Hindlimb muscle (tissue), 1 donor: ENCODE measurements at regions not wholly inside any gene's neighbourhood (a gene's known extent, or its start where the extent isn't known, plus 50 kb on each side); places are given as distances from the start of the nearest gene placed in this dataset.
"Not testable (repeated sequence)": the region's sequence is repeated elsewhere in the genome, so short reads cannot be mapped to it uniquely, and the experiment has no call there.

Experiments
- DNase-seq: peaks from one replicate; pipeline ENCODE4 v3.0.0-alpha.2; 2013

GRCh38 chr18:28736223-28736622 lies 559.3 kb upstream of the CDH2 start:
- no peak for DNase-seq

DNA sequence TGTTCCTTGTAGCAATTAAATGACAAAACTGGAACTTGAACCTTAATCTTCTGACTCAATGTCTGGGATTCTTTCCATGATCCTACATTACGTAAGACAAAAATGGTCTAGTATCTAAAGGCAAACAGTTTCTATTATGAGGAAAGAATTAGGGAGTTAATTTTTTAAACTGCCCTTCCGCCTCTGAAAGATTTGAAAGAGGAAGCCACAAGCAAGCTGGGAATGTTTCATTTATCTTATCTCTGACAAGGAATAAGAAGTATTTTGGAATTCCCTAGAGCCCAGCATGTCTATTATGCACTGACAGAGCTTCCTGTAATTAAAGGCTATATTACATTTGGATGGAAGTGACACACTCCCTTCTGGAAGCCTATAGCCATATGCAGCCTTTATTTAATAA lies 558.8 kb upstream of the CDH2 start:
- no peak for DNase-seq

DNA sequence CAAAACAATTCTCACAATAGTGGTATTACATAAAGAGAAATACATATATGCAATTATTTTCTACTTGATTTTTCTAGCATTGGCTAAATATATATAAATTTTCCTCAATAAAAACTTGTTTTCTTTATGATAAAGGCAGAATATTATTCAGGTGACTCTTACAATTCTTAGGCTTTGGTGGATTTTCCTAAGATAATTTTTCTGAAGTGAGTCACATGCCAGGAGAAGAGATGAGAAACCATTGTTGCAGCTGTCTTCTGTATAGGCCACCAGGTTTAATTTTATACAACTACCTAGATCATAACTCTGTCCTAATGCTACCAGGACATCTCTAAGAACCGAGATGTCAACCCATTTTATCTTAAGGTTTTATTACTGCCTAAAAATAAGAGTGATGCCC lies 552.4 kb upstream of the CDH2 start:
- DNase-seq, result no peak

- no peak for DNase-seq
Observed at GRCh38 chr18:28728891-28729290, 552.0 kb upstream of the CDH2 start.

DNA sequence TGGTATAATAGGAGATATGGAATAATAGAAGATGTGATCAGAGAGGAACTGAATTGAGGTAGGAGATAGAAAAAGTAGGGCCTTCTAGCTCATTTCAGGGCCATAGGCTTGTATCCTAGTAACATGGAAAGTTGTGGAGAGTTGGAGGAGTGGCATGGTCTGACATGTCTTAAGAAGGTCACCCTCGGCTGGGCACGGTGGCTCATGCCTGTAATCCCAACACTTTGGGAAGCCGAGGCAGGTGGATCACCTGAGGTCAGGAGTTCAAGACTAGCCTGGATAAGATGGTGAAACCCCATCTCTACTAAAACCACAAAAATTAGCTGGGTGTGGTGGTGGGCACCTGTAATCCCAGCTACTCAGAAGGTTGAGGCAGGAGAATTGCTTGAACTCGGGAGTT lies 550.3 kb upstream of the CDH2 start:
- DNase-seq, result not testable (repeated sequence)

DNA sequence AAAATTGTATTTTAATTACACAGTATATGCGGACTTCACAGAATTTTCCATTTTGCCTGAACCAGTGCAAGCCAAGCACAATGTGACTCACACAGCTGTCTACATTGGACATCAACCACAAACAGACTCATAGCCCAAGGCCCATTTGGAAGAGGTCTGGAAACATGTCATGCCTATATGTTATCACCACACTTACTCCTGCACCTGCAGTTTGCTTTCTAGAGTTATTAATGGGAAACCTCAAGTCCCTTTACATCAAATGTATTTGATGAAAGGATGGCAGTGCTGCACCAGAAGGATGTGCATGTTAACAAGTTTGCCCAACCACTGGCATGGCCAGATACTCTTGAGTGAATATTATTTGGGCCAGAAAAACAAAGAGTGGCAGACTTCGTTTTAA lies 548.9 kb upstream of the CDH2 start:
- DNase-seq, result no peak

DNA sequence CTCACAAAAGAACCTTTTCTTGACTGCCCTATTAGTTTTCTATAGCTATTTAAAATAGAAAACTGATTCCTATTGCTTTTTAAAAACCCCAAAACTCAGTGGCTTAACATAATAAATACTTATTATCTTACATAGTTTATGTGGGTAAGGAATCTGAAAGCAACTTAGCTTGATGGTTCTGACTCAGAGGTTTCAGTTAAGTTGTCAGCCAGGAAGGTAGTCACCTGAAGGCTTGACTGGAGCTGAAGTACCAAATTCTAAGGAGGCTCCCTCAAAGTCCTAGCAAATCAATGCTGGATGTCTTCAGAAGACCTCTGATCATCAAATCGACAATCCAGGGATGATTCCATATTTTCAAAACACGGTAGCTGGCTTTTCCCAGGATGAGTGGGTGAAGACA lies 546.6 kb upstream of the CDH2 start:
- DNase-seq, result no peak

- DNase-seq, result no peak
Observed at GRCh38 chr18:28718696-28719095, 541.8 kb upstream of the CDH2 start.

DNA sequence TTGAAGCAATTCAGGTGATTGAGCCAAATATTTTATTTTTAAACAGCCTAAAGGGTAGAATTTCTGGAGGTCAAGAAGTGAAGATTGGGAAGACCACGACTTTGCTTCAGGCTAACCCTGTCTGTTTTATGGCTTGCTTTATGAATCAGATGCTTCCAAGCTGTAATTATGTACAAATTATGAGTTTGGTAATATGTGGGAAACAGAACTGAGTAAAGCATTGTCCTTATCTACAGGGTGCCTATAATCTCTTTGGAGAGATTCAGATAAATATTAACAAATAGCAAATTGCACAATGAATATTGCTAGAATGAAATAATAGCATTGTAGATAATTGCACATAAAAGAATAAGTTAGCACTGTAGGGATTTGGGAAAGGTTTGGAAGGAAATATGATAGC lies 539.4 kb upstream of the CDH2 start:
- DNase-seq, result no peak

DNA sequence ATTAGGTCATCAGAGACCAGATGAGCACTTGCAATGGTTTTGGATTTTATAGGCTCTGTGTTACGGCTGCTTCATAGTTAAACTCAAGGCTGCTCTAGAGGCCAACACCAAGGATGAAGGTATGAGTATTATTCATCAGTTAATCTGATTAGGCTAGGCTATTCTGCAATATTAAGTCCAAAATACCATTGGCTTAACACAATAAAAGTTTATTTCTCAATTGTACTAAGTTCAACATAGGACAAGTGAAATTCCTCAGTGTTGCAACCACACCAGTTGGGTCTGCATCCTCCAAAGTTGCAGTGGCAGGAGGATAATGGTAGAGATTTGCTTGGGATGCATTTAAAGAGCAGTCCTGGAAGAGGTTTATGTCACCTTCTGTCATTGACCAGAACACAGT lies 538.3 kb upstream of the CDH2 start:
- DNase-seq, result no peak

- DNase-seq, result no peak
Observed at GRCh38 chr18:28714498-28714897, 537.6 kb upstream of the CDH2 start.

GRCh38 chr18:28712796-28713425 lies 536.0 kb upstream of the CDH2 start:
- DNase-seq, result no peak

DNA sequence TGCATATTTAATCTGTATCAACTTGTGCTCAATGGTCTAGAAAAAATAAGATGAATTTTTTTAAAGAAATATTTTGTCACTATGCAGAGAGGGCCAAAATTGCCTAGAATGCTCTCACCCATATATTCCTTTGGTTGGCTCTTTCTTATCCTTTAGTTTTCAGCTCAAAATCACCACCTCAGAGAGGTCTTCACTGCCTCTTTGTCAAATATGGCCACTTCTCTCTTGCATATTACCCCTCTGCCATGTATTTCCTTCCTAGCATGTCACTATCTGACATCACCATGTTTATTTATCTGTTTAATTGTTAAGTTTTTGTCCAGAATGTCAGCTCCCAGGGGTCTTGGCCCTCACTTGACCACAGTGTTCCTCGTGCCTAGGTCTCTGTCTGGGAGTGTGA lies 535.2 kb upstream of the CDH2 start:
- no peak for DNase-seq

GRCh38 chr18:28711096-28711495 lies 534.2 kb upstream of the CDH2 start:
- DNase-seq, result no peak

- DNase-seq, result no peak
Observed at GRCh38 chr18:28707006-28707405, 530.1 kb upstream of the CDH2 start.

GRCh38 chr18:28706397-28706796 lies 529.5 kb upstream of the CDH2 start:
- DNase-seq, result no peak

GRCh38 chr18:28705482-28705881 lies 528.6 kb upstream of the CDH2 start:
- DNase-seq, result no peak

GRCh38 chr18:28692337-28692736 lies 515.4 kb upstream of the CDH2 start:
- no peak for DNase-seq

- DNase-seq, result no peak
Observed at GRCh38 chr18:28691496-28691840, 514.5 kb upstream of the CDH2 start.

- no peak for DNase-seq
Observed at GRCh38 chr18:28690836-28691495, 514.0 kb upstream of the CDH2 start.

- DNase-seq, result no peak
Observed at GRCh38 chr18:28690100-28690499, 513.2 kb upstream of the CDH2 start.

- DNase-seq, result no peak
Observed at GRCh38 chr18:28689588-28689987, 512.7 kb upstream of the CDH2 start.

DNA sequence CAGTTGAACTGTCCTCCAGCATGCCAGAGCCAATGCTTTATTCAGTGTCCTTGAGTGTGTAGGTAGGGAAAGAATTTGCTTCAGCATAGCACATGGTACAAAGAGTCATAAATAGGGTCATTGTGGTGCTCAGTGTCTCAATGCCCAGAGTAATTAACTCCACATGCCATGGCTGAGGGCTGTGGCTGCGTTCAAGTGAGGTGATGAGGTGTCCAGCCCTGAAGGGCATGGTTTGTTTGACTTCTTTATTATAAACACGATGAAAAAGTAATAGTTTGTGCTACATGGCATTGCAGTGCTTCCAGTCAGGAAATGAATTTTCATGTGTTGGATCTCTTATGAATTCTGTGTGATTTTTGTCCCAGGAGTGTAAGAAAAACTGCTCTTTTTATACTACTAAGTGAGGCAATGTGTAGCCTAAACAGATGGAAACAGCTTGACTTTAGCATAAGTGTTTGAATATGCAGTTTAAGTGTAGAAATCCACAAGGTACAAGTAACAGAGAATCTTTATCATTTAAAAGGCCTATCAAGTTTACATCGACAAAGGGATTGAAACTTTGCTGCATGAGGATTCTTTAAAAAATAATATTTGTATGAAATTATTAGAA lies 507.9 kb upstream of the CDH2 start:
- no peak for DNase-seq

GRCh38 chr18:28682912-28683311 lies 506.0 kb upstream of the CDH2 start:
- DNase-seq, result no peak

- DNase-seq, result no peak
Observed at GRCh38 chr18:28669165-28669564, 492.2 kb upstream of the CDH2 start.
